Medulla oblongata (tissue), 1 donor: ENCODE measurements at regions not wholly inside any gene's neighbourhood (a gene's known extent, or its start where the extent isn't known, plus 50 kb on each side); places are given as distances from the start of the nearest gene placed in this dataset.
"Not testable (repeated sequence)": the region's sequence is repeated elsewhere in the genome, so short reads cannot be mapped to it uniquely, and the experiment has no call there.

Source experiments
- DNase-seq: peaks from one replicate; pipeline ENCODE4 v3.0.0-alpha.2; 2015; ENCODE audit errors: extremely low spot score

DNA sequence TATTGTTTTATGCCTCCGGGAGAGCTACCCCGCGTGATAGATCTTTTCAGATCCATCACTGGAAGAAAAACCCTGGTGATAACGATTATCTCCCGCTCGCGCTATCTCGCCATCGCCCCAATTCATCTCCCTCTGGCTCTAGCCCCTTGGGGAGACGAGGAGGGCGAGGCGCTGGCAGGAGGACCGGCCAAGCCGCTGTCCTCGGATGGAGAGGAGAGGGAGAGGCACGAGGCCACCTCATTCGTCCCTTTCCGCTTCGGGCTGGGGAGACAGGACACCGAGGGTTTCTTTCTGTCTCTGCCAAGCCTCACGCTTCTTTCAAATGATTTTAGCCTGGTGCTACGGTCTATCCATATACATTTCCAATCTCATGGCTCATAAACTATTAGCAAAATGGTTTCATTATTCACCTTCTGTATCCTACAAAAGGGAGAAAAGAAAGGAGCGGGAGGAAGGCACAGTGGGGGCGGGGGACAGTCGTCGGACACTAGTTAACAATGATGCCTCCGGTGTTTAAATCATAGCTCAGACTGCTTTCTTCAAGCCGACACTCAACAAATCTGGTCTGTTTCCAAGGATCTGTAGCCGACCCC, 415.0 kb upstream of the ESRRG start:
- no peak for DNase-seq

GRCh38 chr1:217137210-217137881, 414.1 kb upstream of the ESRRG start:
- no peak for DNase-seq

GRCh38 chr1:217136895-217137205, 413.6 kb upstream of the ESRRG start:
- DNase-seq: no peak

- DNase-seq: no peak
Observed at GRCh38 chr1:217135987-217136894, 413.0 kb upstream of the ESRRG start.

DNA sequence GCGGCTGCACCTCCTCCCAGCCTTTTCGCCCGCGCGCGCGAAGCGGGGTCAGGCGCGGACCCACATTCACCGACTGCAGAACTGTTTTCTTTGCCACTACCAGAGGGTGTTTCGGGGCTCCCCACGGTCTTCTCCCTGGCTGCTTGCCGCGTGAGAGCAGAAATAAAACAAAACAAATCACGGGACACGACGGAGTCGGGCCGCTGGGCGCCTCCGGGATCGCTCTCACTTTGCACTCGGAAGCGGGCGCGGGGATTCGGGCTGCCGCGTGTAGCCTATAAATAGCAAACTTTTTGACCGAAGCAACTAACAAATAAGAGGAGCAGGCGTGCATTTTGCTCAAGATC, 412.3 kb upstream of the ESRRG start:
- no peak for DNase-seq

- no peak for DNase-seq
Observed at GRCh38 chr1:217134857-217135568, 411.8 kb upstream of the ESRRG start.

DNA sequence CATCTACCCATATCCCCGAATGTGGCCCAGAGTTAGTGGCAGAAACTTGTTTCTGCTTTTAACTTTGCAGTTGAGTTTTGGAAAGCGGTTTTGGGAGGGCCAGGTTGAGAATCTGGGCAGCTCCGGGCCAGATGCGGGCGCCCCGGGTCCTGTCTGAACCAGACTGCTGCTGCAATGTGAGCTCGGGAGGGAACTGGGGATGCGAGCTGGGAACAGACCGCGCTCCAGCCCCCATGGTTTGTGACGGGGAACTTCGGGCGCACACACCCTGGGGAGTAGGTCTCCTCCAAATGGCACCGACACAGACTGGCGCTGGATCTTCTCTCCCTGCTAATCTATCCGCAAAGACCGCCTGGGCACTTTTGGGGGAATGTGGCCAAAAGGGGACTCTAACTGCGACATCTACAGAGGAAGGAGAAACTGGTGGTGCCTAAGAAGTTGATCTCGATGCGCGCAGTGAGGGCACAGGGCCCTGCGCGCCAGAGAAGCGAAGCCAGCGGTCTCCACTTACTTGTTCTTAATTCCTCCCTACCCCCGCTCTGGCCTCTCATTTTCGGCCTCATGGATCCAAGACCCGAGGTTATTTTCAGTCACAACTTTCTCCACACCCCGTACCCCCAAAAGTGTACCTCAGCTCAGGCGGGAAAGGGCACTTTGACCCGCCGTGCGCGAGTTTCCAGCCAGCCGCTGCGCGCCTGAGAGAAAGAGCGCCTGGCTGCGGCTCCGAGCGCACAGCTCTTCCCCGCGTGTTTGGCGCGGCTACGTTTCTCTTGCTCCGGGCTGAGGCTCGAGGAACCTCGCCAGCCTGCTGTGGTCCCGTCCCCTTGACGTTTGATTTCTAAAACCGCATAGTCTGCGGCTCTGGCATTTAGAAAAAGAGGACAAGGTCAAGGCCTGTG, 411.0 kb upstream of the ESRRG start:
- no peak for DNase-seq

- DNase-seq: no peak
Observed at GRCh38 chr1:217133092-217133491, 409.9 kb upstream of the ESRRG start.

GRCh38 chr1:217123340-217123739, 400.1 kb upstream of the ESRRG start:
- DNase-seq: not testable (repeated sequence)

DNA sequence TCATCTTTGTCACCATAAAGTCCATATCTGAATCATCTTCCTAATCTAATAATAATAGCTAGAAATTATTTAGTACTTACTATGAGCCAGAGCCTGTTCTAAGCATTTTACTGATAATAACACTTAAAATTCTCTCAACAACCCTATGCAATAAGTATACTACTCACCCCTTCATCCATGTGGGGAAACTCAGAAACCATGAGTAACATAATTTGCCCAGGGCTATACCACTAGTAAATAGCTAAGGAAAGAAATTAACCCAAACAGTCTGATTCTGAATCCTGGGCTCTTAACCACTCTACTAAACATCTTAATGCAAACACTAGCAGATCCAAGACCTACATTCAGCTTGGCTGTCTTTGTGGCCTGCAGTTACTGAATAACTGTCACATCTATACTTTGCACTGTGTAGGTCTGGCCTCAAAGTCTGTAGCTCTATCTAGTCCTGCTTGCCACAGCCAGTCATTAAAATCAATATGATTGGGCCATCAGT, 394.8 kb upstream of the ESRRG start:
- DNase-seq: no peak

DNA sequence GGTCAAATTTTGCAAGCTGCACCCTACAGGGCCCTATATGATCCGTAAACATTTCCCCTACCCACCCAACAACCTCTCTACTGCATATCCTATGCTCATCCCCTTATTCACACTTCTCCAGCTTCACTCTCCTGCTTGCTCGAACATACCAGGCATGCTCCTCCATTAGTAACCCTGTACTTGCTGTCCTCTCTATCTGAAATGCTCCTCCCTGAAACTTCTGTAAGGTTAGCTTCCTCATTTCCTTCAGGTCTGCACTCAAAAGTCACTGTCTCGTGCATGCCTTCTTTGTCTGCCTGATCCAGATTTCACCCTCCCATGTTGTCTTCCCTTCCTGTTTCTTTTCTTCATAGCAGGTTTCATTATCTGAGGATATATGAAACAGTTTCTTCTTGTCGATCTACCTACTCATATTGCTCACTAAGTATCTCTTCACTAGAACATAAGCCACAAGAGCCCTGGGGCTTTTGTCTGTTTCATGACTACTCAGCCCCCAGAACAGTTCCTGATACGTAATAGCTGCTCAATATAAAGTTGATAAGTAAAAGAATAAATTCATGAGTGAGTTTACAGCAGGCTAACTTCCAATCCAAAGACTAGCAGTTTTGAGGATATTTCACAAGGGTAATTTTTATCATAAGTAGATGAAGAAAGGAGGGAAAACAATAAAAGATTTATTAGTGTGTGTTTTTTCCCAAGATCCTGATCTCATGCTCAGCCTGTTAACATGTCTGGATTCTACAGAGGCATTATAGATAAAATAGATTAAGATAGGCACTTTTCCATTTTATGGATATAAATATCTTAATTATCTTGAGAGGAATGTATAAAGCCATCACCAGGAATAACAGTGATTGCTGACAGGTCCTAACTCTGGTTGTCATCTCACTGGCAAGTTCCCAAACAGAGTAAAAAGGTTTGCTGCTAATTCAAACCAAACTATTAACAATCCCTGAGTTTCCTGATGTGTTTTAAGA, 392.5 kb upstream of the ESRRG start:
- DNase-seq: no peak

DNA sequence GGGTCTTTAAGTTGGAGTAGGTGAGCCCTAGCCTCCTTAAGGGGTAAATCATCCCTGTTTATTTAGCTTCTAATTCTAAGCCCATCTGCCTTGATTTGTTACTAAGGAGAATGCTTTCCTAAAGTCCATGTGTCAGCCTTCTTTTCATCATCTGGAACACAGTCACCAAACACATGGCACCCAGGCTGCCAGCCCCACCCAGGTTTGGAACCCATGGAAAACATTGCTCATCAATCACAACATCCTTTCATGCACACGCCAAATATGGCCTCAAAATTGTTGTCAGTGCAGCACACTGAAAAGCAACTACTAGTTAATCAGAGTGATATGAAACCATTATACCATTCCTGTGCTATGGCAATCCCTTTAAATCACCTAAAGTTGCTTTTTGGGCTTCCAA, 386.7 kb upstream of the ESRRG start:
- DNase-seq: no peak

DNA sequence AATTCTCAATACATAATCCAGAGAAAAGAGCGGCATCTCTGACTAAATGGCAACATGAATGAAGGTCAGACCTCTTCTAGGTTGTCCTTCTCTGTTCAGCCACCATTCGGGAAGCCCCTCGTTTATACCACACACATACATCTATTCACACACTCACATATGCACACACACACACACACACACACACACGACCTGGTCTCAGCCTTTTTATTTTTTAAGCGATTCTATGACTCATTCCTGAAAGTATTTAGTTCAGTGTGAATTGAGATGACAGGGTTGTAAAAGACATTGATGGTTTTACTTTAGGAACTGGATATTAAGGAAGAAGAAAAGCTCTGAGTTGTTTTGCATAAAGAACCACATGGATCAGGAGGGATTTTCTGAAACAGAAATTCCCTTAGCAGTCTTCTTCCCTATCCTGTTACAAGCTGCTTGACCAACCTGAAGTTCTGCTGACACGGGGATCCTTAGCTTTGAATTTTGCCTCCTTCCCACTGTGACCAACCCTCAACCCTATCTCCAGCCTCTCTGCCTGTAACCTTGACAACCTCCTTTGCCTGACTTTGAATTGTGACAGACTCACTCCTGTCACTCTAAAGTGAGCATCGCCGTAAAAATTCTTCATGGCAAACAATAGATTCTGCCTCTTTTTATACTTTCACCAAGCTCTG, 383.1 kb upstream of the ESRRG start:
- no peak for DNase-seq

GRCh38 chr1:217105437-217105836, 382.2 kb upstream of the ESRRG start:
- DNase-seq: no peak

GRCh38 chr1:217097819-217098218, 374.6 kb upstream of the ESRRG start:
- no peak for DNase-seq

GRCh38 chr1:217096200-217096599, 373.0 kb upstream of the ESRRG start:
- DNase-seq: no peak

DNA sequence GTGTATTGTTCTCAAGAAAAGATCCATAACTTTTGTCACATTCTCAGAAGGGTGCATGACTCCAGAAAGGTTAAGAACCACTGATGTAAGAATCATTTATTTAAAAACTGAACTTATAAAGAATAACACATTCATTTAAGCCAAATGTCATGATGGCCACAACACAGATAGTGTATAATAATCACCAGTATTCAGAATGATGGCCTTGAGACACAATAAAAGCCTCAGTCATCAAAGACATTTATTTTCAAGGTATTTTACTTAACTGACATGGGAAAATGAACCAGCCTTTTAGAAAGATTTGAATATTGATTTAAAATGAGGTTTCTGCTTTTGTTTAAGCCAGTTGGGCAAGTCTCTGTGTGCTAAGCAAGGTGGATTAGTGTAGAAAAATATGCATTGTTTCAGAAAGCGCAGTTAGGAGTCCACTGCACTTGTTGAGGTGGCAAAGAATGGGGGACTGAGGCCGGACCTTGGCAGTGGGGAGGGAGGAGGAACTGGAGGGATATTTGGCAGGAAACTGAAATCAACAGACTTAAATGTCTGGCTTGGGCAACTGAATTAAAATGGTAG, 371.9 kb upstream of the ESRRG start:
- DNase-seq: no peak

GRCh38 chr1:217091561-217091960, 368.3 kb upstream of the ESRRG start:
- DNase-seq: no peak
